ENCODE measurements at regions not wholly inside any gene's neighbourhood (a gene's known extent, or its start where the extent isn't known, plus 50 kb on each side); places are given as distances from the start of the nearest gene placed in this dataset.

- no peak for DNase-seq (ENCODE audit: low spot score)
- TF ChIP-seq, protein P1, sequence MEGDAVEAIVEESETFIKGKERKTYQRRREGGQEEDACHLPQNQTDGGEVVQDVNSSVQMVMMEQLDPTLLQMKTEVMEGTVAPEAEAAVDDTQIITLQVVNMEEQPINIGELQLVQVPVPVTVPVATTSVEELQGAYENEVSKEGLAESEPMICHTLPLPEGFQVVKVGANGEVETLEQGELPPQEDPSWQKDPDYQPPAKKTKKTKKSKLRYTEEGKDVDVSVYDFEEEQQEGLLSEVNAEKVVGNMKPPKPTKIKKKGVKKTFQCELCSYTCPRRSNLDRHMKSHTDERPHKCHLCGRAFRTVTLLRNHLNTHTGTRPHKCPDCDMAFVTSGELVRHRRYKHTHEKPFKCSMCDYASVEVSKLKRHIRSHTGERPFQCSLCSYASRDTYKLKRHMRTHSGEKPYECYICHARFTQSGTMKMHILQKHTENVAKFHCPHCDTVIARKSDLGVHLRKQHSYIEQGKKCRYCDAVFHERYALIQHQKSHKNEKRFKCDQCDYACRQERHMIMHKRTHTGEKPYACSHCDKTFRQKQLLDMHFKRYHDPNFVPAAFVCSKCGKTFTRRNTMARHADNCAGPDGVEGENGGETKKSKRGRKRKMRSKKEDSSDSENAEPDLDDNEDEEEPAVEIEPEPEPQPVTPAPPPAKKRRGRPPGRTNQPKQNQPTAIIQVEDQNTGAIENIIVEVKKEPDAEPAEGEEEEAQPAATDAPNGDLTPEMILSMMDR (IDR thresholded peaks at IDR 0.05; ENCODE audit: extremely low read depth, missing control alignments): no peak
These were observed 261.6 kb downstream of the ZNF516 start for GRCh38 chr18:76233406-76233805.

- TF ChIP-seq, protein P1 (IDR thresholded peaks at IDR 0.05; ENCODE audit: extremely low read depth, missing control alignments): no peak
- DNase-seq (ENCODE audit: low spot score): no peak
These were observed 262.3 kb downstream of the ZNF516 start for GRCh38 chr18:76232779-76233178.

GRCh38 chr18:76232010-76232409 lies 263.0 kb downstream of the ZNF516 start:
- DNase-seq (ENCODE audit: low spot score): no peak

DNA sequence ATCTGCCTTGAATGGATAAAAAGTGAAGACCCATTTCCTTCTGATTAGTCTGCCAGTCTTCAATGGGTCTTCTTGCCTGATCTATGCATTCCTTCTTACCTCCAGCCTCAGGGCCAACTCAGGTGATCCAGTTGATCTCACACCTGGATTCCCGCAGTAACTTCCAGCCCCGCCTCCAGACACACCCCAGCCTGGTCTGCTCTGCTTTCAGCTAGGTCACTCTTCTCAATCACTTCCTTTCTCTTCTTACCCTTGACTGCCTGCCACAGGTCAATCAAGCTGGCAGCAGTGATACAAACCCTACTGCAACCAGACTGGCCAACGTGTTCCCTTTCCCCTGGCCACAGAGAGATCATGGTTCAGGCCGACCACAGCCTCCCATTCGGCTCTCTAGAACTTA lies 263.6 kb downstream of the ZNF516 start:
- TF ChIP-seq, protein P1 (IDR thresholded peaks at IDR 0.05; ENCODE audit: extremely low read depth, missing control alignments): no peak
- DNase-seq (ENCODE audit: low spot score): no peak

More at GRCh38 chr18:76232010-76232409, 263.0 kb downstream of the ZNF516 start:
- TF ChIP-seq, protein P1 (IDR thresholded peaks at IDR 0.05; ENCODE audit: extremely low read depth, missing control alignments): no peak

- TF ChIP-seq, protein P1 (IDR thresholded peaks at IDR 0.05; ENCODE audit: extremely low read depth, missing control alignments): no peak
- no peak for DNase-seq (ENCODE audit: low spot score)
These were observed 264.3 kb downstream of the ZNF516 start for GRCh38 chr18:76230791-76231190.

- DNase-seq (ENCODE audit: low spot score): no peak
- TF ChIP-seq, protein P1 (IDR thresholded peaks at IDR 0.05; ENCODE audit: extremely low read depth, missing control alignments): no peak
These were observed 266.3 kb downstream of the ZNF516 start for GRCh38 chr18:76228716-76229115.

DNA sequence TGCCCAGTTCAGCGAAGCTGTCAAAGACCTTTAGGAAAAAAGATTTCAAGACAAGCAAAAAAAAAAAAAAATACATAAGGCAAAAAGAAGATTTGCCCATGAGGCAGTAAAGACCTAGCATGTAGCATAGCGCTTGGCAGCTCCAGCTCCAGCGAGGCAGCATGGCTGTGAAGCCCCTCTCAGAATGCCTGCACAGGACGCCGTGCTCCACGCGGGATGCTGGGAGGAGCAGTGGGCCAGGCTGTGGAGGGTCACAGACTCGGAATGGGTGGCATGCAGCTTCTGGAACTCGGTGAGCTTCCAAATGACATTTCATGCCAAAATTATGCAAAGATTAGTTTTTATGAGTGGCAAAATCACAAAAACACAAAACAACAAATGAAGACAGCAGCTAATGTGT lies 267.3 kb downstream of the ZNF516 start:
- TF ChIP-seq, protein P1 (IDR thresholded peaks at IDR 0.05; ENCODE audit: extremely low read depth, missing control alignments): no peak

More for the DNA sequence above, 267.3 kb downstream of the ZNF516 start:
- no peak for DNase-seq (ENCODE audit: low spot score)

Measured in GM20000 (cell line).